H1 (cell line): ENCODE measurements at regions not wholly inside any gene's neighbourhood (a gene's known extent, or its start where the extent isn't known, plus 50 kb on each side); places are given as distances from the start of the nearest gene placed in this dataset.
A peak's percentile ranks its signal among the peaks of the same experiment; 100 is the strongest.

Experiments used
- CTCF ChIA-PET: fragments of 300-600 bp; sonication (Branson Sonifier 250); formaldehyde crosslinking; loops from one replicate; lab custom pipeline; 2021; ENCODE audit not compliant: partially characterized antibody; lab: Charles Lee
- POLR2A ChIA-PET: fragments of 300-600 bp; sonication (Branson Sonifier 250); formaldehyde crosslinking; loops from one replicate; lab custom pipeline; 2021; ENCODE audit warnings: inconsistent platforms; ENCODE audit not compliant: partially characterized antibody; lab: Charles Lee
- DNase-seq, 2 experiments: peaks; one replicate each; pipeline versions ENCODE4 v3.0.0 to v3.0.0-alpha.2; 2010 to 2022; ENCODE audit warnings: low spot score in 2 of 2, low read depth in 1 of 2, mixed read lengths in 1 of 2
- FAIRE-seq: peaks from 2 replicates; lab custom pipeline; 2011; peaks lifted over from hg19 to GRCh38; lab: Jason Lieb, UNC
- H2AFZ ChIP-seq: 2 replicates; pipeline ENCODE4 v1.8.1; 2012; ENCODE audit warnings: low read length, inconsistent platforms
- H2AK5ac ChIP-seq: 2 replicates; pipeline ENCODE4 v1.6.1; 2013; ENCODE audit warnings: low read depth, low read length
- H2BK120ac ChIP-seq: replicated peaks from 2 replicates; pipeline ENCODE3; 2013; ENCODE audit warnings: low read depth, low read length, inconsistent platforms
- H2BK12ac ChIP-seq: 2 replicates; pipeline ENCODE4 v1.6.1; 2013; ENCODE audit warnings: low read depth, low read length
- H2BK15ac ChIP-seq: 2 replicates; pipeline ENCODE4 v1.6.1; 2013; ENCODE audit warnings: low read length
- H2BK20ac ChIP-seq: 2 replicates; pipeline ENCODE4 v1.6.1; 2013; ENCODE audit warnings: low read length
- H2BK5ac ChIP-seq: 2 replicates; pipeline ENCODE4 v1.6.1; 2013; ENCODE audit warnings: low read depth, low read length
- H3K14ac ChIP-seq: 2 replicates; pipeline ENCODE4 v1.6.1; 2013; ENCODE audit warnings: inconsistent platforms; ENCODE audit not compliant: insufficient read length
- H3K18ac ChIP-seq: 2 replicates; pipeline ENCODE4 v1.6.1; 2013; ENCODE audit warnings: low read length; ENCODE audit errors: extremely low read depth
- H3K23ac ChIP-seq: 2 replicates; pipeline ENCODE4 v1.6.1; 2013; ENCODE audit warnings: inconsistent platforms; ENCODE audit not compliant: insufficient read length
- H3K23me2 ChIP-seq: 2 replicates; pipeline ENCODE4 v1.6.1; 2013; ENCODE audit warnings: low read depth, low read length
- H3K27ac ChIP-seq: 2 replicates; pipeline ENCODE4 v1.6.1; 2011; ENCODE audit warnings: low read depth, low read length, inconsistent platforms
- H3K27me3 ChIP-seq, 4 experiments: replicated peaks in 1 of 4; 1 replicate in 1 of 4; 2 replicates in 3 of 4; pipeline versions ENCODE4 v1.6.1 to v1.8.1; 2011 to 2013; ENCODE audit warnings: low read length in 3 of 4, mild to moderate bottlenecking in 3 of 4, inconsistent platforms in 2 of 4, mixed read lengths in 2 of 4, moderate library complexity in 1 of 4; ENCODE audit not compliant: control insufficient read depth in 3 of 4, insufficient read depth in 3 of 4; ENCODE audit errors: extremely low read depth in 1 of 4
- H3K36me3 ChIP-seq, 4 experiments: 2 replicates each; pipeline versions ENCODE4 v1.6.1 to v1.8.1; 2011 to 2013; ENCODE audit warnings: mild to moderate bottlenecking in 4 of 4, low read length in 3 of 4, moderate library complexity in 2 of 4, control low read depth in 1 of 4, inconsistent platforms in 1 of 4; ENCODE audit not compliant: insufficient read depth in 4 of 4, control insufficient read depth in 2 of 4
- H3K4ac ChIP-seq: replicated peaks from 2 replicates; pipeline ENCODE3; 2013; ENCODE audit warnings: low read length, low read depth, mixed read lengths, inconsistent platforms; ENCODE audit not compliant: insufficient read length
- H3K4me1 ChIP-seq, 4 experiments: replicated peaks in 1 of 4; 1 replicate in 1 of 4; 2 replicates in 3 of 4; pipeline versions ENCODE4 v1.6.1 to v1.8.1; 2011 to 2013; ENCODE audit warnings: low read length in 3 of 4, inconsistent platforms in 2 of 4, mixed read lengths in 1 of 4; ENCODE audit not compliant: insufficient read depth in 4 of 4, control insufficient read depth in 3 of 4
- H3K4me2 ChIP-seq, 2 experiments: 2 replicates each; pipeline versions ENCODE4 v1.6.1 to v1.8.1; 2011 to 2013; ENCODE audit warnings: low read depth in 2 of 2, low read length in 2 of 2, control low read depth in 1 of 2, inconsistent platforms in 1 of 2, mild to moderate bottlenecking in 1 of 2; ENCODE audit not compliant: insufficient read depth in 1 of 2
- H3K4me3 ChIP-seq, 4 experiments: fragments of 200-600, 300-600 bp in 1 of 4; sonication (generic), shearing (Covaris generic), sonication (Bioruptor Twin) in 1 of 4; 2 replicates each; pipeline versions ENCODE4 v1.5.1 to v1.8.1; 2011 to 2016; ENCODE audit warnings: low read length in 4 of 4, low read depth in 3 of 4, control low read depth in 2 of 4, inconsistent platforms in 2 of 4, mild to moderate bottlenecking in 2 of 4, mixed read lengths in 1 of 4, moderate library complexity in 1 of 4; ENCODE audit not compliant: insufficient read depth in 2 of 4; ENCODE audit errors: extremely low read depth in 1 of 4
- H3K56ac ChIP-seq: replicated peaks from 2 replicates; pipeline ENCODE3; 2013; ENCODE audit warnings: low read depth, mild to moderate bottlenecking, mixed read lengths, low read length, inconsistent platforms; ENCODE audit not compliant: insufficient read length
- H3K79me1 ChIP-seq: 2 replicates; pipeline ENCODE4 v1.6.1; 2013; ENCODE audit warnings: low read depth, low read length, control low read depth
- H3K79me2 ChIP-seq, 2 experiments: 2 replicates each; pipeline versions ENCODE4 v1.6.1 to v1.8.1; 2012 to 2013; ENCODE audit warnings: low read length in 2 of 2, mild to moderate bottlenecking in 2 of 2, inconsistent platforms in 1 of 2; ENCODE audit not compliant: insufficient read depth in 2 of 2, control insufficient read depth in 1 of 2
- H3K9ac ChIP-seq, 4 experiments: replicated peaks in 1 of 4; 1 replicate in 1 of 4; 2 replicates in 3 of 4; pipeline versions ENCODE4 v1.6.1 to v1.8.1; 2011 to 2013; ENCODE audit warnings: low read depth in 3 of 4, low read length in 3 of 4, control low read depth in 2 of 4, mild to moderate bottlenecking in 2 of 4, moderate library complexity in 2 of 4, inconsistent platforms in 1 of 4; ENCODE audit errors: extremely low read depth in 1 of 4
- H3K9me3 ChIP-seq, 2 experiments: 2 replicates each; pipeline versions ENCODE4 v1.6.1 to v1.8.1; 2012 to 2013; ENCODE audit warnings: mild to moderate bottlenecking in 2 of 2, moderate library complexity in 2 of 2, control low read depth in 1 of 2, inconsistent platforms in 1 of 2, low read depth in 1 of 2, low read length in 1 of 2, mixed read lengths in 1 of 2; ENCODE audit not compliant: insufficient read depth in 2 of 2
- H4K20me1 ChIP-seq, 2 experiments: replicated peaks in 1 of 2; 2 replicates each; pipeline versions ENCODE3 to v1.8.1; 2011 to 2013; ENCODE audit warnings: inconsistent platforms in 2 of 2, low read length in 2 of 2, mild to moderate bottlenecking in 1 of 2; ENCODE audit not compliant: insufficient read depth in 2 of 2, control insufficient read depth in 1 of 2
- H4K5ac ChIP-seq: 2 replicates; pipeline ENCODE4 v1.6.1; 2013; ENCODE audit warnings: low read length, low read depth, mixed read lengths, inconsistent platforms; ENCODE audit not compliant: insufficient read length
- H4K8ac ChIP-seq: 2 replicates; pipeline ENCODE4 v1.8.0; 2013; ENCODE audit warnings: mild to moderate bottlenecking, moderate library complexity, low read length, inconsistent platforms; ENCODE audit not compliant: insufficient read depth; ENCODE audit errors: extremely low read depth
- H4K91ac ChIP-seq: replicated peaks from 2 replicates; pipeline ENCODE3; 2013; ENCODE audit warnings: low read length, mixed read lengths, inconsistent platforms; ENCODE audit not compliant: insufficient read length
- CREB1 ChIP-seq: IDR thresholded peaks from 2 replicates; pipeline ENCODE4 v1.6.1; 2012; ENCODE audit warnings: inconsistent platforms
- WGBS, 2 experiments: shearing (Covaris generic) in 1 of 2; methylation state at CpG; one replicate each; pipeline versions ENCODE4 v1.1.6 to v1.1.7; 2013 to 2015; ENCODE audit warnings: low lambda C conversion rate in 2 of 2, mixed read lengths in 2 of 2, inconsistent platforms in 1 of 2, low coverage in 1 of 2, missing lambda C conversion rate in 1 of 2; ENCODE audit not compliant: insufficient replicate concordance in 2 of 2, insufficient coverage in 1 of 2, insufficient read length in 1 of 2; ENCODE audit errors: extremely low coverage in 1 of 2, missing lambda C conversion rate in 1 of 2; 5-methylcytosine and 5-hydroxymethylcytosine counted together

DNA sequence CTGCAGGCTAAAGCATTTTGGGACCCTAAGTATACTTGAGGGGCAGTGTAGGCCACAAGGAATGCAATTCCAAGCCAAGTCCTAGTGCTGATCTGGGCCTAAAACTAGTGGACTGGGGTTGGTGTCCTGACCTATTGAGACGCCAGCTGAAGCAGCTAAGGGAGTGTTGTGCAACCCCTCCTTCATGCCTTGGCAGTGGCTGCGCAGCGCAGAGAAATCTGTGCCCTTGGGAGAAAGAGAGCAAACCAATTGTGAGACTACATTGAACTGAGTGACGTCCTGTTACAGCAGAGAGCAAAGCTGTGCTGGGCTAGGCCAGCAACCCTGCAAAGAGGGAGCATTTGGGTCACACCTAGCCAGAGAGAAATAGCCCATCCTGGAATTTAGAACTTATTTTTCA is 2715.0 kb upstream of the PCDH20 start:
- H3K4me2 ChIP-seq: no peak overlapping the region
- H2BK12ac ChIP-seq: no peak overlapping the region
- DNase-seq: no peak
- POLR2A ChIA-PET: no interaction called here
- no peak for TF ChIP-seq CREB1
- no peaks in the 10 kb centered on the region for H3K36me3 ChIP-seq
- no peak overlapping the region for H2BK15ac ChIP-seq
- H2AK5ac ChIP-seq: no peak overlapping the region
- no peak overlapping the region for H3K18ac ChIP-seq
- H2AFZ ChIP-seq: peak overlapping the region; percentile 65
- H4K20me1 ChIP-seq: no peaks in the 10 kb centered on the region
- H2BK120ac ChIP-seq: no peak overlapping the region
- CTCF ChIA-PET: no interaction called here
- H3K23me2 ChIP-seq: no peaks in the 10 kb centered on the region
- H4K5ac ChIP-seq: no peak overlapping the region
- no peak overlapping the region for H4K91ac ChIP-seq
- FAIRE-seq: no peak
- 89% methylated on average over 4 of the region's 4 CpGs; no CpG with 5 or more reads in 1 of the 2 experiments for WGBS, 2 experiments
- no peaks in the 10 kb centered on the region for H3K79me1 ChIP-seq
- no peak overlapping the region for H3K9ac ChIP-seq
- no peak overlapping the region for H2BK20ac ChIP-seq
- H3K27ac ChIP-seq: no peak overlapping the region
- H4K8ac ChIP-seq: peak overlapping the region; percentile 43; the same call in 1 of the 2 replicates
- H3K14ac ChIP-seq: no peak overlapping the region
- H3K4me1 ChIP-seq: no peaks in the 10 kb centered on the region
- no peaks in the 10 kb centered on the region for H3K9me3 ChIP-seq
- no peaks in the 10 kb centered on the region for H3K79me2 ChIP-seq
- no peak overlapping the region for H3K56ac ChIP-seq
- H3K23ac ChIP-seq: no peak overlapping the region
- no peaks in the 10 kb centered on the region for H3K27me3 ChIP-seq
- no peak overlapping the region for H3K4ac ChIP-seq
- no peak overlapping the region for H3K4me3 ChIP-seq
- no peak overlapping the region; the same call in 1 of the 2 replicates for H2BK5ac ChIP-seq
